ENCODE measurements at regions not wholly inside any gene's neighbourhood (a gene's known extent, or its start where the extent isn't known, plus 50 kb on each side); places are given as distances from the start of the nearest gene placed in this dataset.
A peak's percentile ranks its signal among the peaks of the same experiment; 100 is the strongest.

DNA sequence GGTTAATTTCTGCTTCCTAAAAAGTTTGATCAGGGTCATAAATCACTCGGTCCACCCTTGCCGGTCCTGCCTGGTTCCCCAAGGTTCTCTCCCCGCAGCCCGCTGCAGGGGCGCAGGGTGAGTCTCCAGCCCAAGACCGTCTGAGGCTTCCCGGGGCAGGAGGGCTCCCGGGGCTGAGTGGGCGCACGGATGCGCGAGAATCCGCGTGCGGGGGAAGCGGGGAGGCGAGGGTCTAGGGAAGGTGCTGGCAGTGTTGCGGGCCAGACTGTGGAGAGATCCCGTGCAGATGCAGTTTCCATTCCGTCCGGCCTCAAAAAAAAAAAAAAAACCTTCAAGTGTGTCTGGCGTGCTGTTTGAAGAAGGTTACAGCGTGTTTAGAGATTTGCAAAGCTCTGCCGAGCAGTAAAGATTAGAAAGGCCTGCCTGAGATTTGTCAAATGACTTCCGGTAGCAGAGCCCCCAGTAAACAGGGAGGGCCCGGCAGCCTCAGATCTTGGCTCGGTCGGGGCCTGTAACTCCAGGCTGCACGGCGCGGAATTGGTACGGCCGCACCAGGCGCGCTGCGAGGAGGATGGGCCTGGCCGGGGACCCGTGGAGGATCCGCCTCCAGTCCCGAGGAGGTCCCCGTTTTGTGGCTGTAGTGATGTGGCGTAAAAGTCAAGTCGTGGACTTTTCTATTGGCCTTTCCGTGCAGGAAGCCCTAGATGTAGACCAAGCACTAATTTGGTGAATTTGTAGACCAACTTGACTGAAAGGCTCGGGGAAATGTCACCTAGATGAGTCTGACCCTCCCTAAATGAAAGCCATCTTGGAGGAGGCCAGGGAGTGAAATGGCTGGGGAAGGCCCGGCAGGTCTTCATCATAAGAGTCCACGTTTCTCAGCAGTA is 293.2 kb upstream of the NFE2L3 start:
- intact Hi-C loops (cut with micrococcal nuclease): no loop called here
- Mint-ChIP-seq H3K27me3 (peaks cover 58% of the 10 kb centered on the region), H3K4me1 (peaks cover 17% of the 10 kb centered on the region), H3K36me3 (ENCODE audit: low read depth) (peaks cover 2% of the 10 kb centered on the region), H3K9me3 (peaks cover 7% of the 10 kb centered on the region), H3K4me3 (no peak overlapping the region), H3K27ac (no peak overlapping the region)
- DNase-seq (no peak), ATAC-seq (ENCODE audit: low read depth) (no peak)
- CTCF ChIA-PET: interaction anchor here (0.9 kb wide), 1 partner anchor 1337 kb away, joined by 4 read pairs; no protein-coding TSS in a partner anchor
- TF ChIP-seq, protein P1, sequence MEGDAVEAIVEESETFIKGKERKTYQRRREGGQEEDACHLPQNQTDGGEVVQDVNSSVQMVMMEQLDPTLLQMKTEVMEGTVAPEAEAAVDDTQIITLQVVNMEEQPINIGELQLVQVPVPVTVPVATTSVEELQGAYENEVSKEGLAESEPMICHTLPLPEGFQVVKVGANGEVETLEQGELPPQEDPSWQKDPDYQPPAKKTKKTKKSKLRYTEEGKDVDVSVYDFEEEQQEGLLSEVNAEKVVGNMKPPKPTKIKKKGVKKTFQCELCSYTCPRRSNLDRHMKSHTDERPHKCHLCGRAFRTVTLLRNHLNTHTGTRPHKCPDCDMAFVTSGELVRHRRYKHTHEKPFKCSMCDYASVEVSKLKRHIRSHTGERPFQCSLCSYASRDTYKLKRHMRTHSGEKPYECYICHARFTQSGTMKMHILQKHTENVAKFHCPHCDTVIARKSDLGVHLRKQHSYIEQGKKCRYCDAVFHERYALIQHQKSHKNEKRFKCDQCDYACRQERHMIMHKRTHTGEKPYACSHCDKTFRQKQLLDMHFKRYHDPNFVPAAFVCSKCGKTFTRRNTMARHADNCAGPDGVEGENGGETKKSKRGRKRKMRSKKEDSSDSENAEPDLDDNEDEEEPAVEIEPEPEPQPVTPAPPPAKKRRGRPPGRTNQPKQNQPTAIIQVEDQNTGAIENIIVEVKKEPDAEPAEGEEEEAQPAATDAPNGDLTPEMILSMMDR (IDR thresholded peaks at IDR 0.05): no peak
- POLR2A ChIA-PET: interaction anchor here (0.7 kb wide), 1 partner anchor 1181 kb away, joined by 7 read pairs; no protein-coding TSS in a partner anchor

DNA sequence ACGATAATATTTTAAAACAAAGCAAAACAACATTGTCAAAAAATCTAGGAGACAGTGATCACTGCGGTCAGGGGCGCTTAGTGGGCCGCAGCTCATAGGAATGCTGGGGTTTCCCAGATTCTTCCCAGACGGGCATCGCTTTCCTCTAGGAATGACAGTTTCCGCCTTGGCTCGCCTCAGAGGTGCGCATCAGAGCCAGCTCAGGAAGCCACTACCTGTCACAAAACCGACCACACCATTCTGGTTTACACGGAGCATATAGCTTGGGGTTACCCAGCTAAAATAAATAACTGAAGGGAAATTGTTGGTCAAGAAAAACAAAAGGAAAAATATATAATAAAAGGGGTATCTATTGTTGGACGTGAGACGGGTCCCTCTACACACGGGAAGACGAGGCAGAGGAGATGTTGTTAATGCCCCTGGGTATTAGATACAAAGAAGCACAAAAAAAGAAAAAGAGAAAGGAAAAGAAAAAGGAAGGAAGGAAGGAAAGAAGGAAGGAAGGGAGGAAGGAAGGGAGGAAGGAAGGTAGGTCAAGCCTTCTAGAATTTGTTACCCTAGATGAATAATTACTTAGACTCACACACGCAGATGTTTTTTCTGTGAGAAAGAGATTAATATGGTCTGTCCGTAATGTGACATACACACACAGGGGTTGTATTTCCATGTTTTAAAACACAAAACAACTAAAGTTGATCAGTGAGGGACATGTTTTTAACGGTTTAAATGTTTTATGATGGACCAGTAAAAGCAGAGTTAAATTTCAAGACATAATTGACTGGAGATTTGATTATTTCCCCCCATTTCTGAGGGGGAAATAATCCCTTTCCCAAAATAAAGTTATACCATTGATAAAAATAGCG is 292.4 kb upstream of the NFE2L3 start:
- H3K4me1 Mint-ChIP-seq: peaks cover 17% of the 10 kb centered on the region

DNA sequence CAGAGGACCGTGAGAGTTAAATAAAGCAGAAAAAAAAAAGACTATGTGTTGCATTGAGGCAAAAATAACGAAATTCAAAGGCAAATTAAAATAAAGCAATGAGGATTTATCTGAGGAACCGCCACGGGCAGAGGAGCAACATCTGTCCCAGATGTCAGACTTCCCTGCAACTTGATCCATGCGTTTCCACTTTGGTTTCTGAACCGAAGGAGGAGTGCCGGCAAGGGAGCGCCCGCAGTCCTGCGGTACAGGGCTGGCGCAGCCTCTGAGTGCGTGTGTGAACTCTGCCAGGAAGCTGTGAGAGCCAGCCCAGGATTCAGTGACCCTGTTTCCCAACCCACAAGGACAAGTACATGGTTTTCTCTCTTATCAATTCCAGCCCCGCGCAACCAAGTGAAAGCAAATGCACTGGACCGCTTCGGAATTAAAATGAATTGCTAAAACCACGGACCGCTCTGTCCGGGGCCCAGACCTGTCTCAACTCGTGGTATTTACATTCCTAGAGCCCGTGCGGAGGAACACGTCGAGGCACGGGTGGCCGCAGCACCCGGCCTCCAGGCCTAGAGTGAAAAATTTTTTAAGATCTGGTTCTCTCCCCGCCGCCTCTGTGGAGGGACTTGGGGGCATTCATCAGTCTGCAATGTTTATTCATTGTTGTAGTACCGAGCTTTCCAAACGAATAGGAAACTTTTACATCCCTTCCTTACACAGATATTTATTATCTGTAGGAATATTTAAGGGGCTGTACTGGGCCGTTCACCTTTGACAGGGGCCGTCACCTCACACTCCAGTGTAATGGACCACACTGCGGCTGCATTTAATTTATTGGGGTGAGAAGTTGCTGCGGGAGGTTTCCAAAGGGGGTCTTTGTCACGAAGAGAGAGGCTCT is 291.5 kb upstream of the NFE2L3 start:
- Mint-ChIP-seq H3K9me3 (peaks cover 7% of the 10 kb centered on the region), H3K4me1 (peaks cover 14% of the 10 kb centered on the region), H3K27ac (no peak overlapping the region), H3K36me3 (ENCODE audit: low read depth) (peaks cover 2% of the 10 kb centered on the region), H3K4me3 (no peak overlapping the region), H3K27me3 (peaks cover 55% of the 10 kb centered on the region)
- DNase-seq (no peak), ATAC-seq (ENCODE audit: low read depth) (no peak)
- CTCF ChIA-PET: interaction anchor here (0.6 kb wide), 1 partner anchor 1302 kb away, joined by 3 read pairs; no protein-coding TSS in a partner anchor
- POLR2A ChIA-PET: interaction anchor here (0.7 kb wide), 1 partner anchor 13 kb away, joined by 3 read pairs; no protein-coding TSS in a partner anchor
- TF ChIP-seq, protein P1 (IDR thresholded peaks at IDR 0.05): no peak
- intact Hi-C loops (cut with micrococcal nuclease): loop anchor here (2.0 to 10.0 kb wide), 5 partner anchors 994 to 1380 kb away; partner anchors contain the start of gene HOXA11

More for the DNA sequence above, 292.4 kb upstream of the NFE2L3 start:
- no peak for DNase-seq
- TF ChIP-seq, protein P1 (IDR thresholded peaks at IDR 0.05): no peak
- H3K27me3 Mint-ChIP-seq: peaks cover 55% of the 10 kb centered on the region
- no peak for ATAC-seq (ENCODE audit: low read depth)
- intact Hi-C loops (cut with micrococcal nuclease): loop anchor here (2.0 to 10.0 kb wide), 5 partner anchors 995 to 1381 kb away; partner anchors contain the start of gene HOXA11
- peaks cover 7% of the 10 kb centered on the region for H3K9me3 Mint-ChIP-seq
- H3K36me3 Mint-ChIP-seq (ENCODE audit: low read depth): peaks cover 2% of the 10 kb centered on the region
- peak overlapping the region; percentile 6 for H3K27ac Mint-ChIP-seq
- H3K4me3 Mint-ChIP-seq: no peak overlapping the region
- ChIA-PET POLR2A (interaction anchor here (0.7 kb wide), 1 partner anchor 1181 kb away, joined by 7 read pairs; no protein-coding TSS in a partner anchor), CTCF (interaction anchor here (0.9 kb wide), 1 partner anchor 1336 kb away, joined by 4 read pairs; no protein-coding TSS in a partner anchor)

DNA sequence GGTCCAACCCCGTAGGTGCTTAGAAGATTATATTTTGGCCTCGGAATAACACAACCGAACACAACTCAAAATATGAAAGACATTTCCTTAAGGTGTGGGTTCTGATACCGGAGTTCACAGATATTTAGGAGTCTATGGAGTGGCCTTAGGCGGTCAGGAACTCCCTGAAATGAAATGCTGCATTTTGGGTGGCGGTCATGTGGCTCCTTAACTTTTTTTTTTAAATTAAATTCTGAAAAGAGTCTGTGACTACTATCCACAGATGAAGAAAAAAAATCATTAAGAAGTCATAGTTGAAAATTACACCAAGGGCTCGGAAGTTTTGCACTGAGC is 290.9 kb upstream of the NFE2L3 start:
- Mint-ChIP-seq H3K4me1 (peaks cover 14% of the 10 kb centered on the region), H3K27me3 (peaks cover 59% of the 10 kb centered on the region), H3K27ac (peak overlapping the region; percentile 59), H3K36me3 (ENCODE audit: low read depth) (peaks cover 2% of the 10 kb centered on the region), H3K4me3 (no peak overlapping the region), H3K9me3 (peaks cover 7% of the 10 kb centered on the region)
- TF ChIP-seq, protein P1 (IDR thresholded peaks at IDR 0.05): no peak
- ChIA-PET CTCF (interaction anchor here (0.6 to 1.6 kb wide), 2 partner anchors 1300 to 1302 kb away, joined by 3 to 5 read pairs; no protein-coding TSS in a partner anchor), POLR2A (no interaction called here)
- intact Hi-C loops (cut with micrococcal nuclease): loop anchor here (2.0 to 10.0 kb wide), 5 partner anchors 994 to 1380 kb away; partner anchors contain the start of gene HOXA11
- no peak for ATAC-seq (ENCODE audit: low read depth)
- no peak for DNase-seq
